Smooth muscle cell (in vitro differentiated cells): ENCODE measurements at regions not wholly inside any gene's neighbourhood (a gene's known extent, or its start where the extent isn't known, plus 50 kb on each side); places are given as distances from the start of the nearest gene placed in this dataset.

Source experiments
- DNase-seq: peaks from one replicate; lab custom pipeline; 2025; ENCODE audit not compliant: unreplicated experiment; lab: John Stamatoyannopoulos, UW
- H2AFZ ChIP-seq: fragments of 200-600 bp; sonication (generic); 2 replicates; pipeline ENCODE4 v1.6.0; 2016; ENCODE audit warnings: antibody characterized with exemption, low read depth, mild to moderate bottlenecking
- H3F3A ChIP-seq: fragments of 200-600 bp; sonication (generic); 2 replicates; pipeline ENCODE4 v1.6.0; 2017; ENCODE audit warnings: antibody characterized with exemption, low read depth
- H3K27ac ChIP-seq: fragments of 200-600 bp; sonication (generic); 2 replicates; pipeline ENCODE4 v1.5.1; 2016; ENCODE audit warnings: low read depth, mild to moderate bottlenecking
- H3K27me3 ChIP-seq: fragments of 200-600 bp; sonication (generic); 2 replicates; pipeline ENCODE4 v1.6.1; 2016; ENCODE audit warnings: low read depth, mild to moderate bottlenecking
- H3K36me3 ChIP-seq: fragments of 200-600 bp; sonication (generic); 2 replicates; pipeline ENCODE4 v1.5.1; 2016; ENCODE audit warnings: low read depth
- H3K4me1 ChIP-seq: fragments of 200-600 bp; sonication (generic); 2 replicates; pipeline ENCODE4 v1.5.1; 2016; ENCODE audit warnings: low read depth
- H3K4me2 ChIP-seq: fragments of 200-600 bp; sonication (generic); 2 replicates; pipeline ENCODE4 v1.6.0; 2016; ENCODE audit warnings: mild to moderate bottlenecking
- H3K4me3 ChIP-seq: fragments of 200-600 bp; sonication (generic); 2 replicates; pipeline ENCODE4 v1.5.1; 2016; ENCODE audit warnings: mild to moderate bottlenecking
- H3K79me2 ChIP-seq: fragments of 200-600 bp; sonication (generic); 2 replicates; pipeline ENCODE4 v1.6.0; 2016; ENCODE audit warnings: low read depth, mild to moderate bottlenecking
- H3K9ac ChIP-seq: fragments of 200-600 bp; sonication (generic); 2 replicates; pipeline ENCODE4 v1.6.0; 2016; ENCODE audit warnings: low read depth
- H3K9me3 ChIP-seq: fragments of 200-600 bp; sonication (generic); replicated peaks from 2 replicates; pipeline ENCODE4 v1.5.1; 2016; ENCODE audit warnings: low read depth
- H4K20me1 ChIP-seq: fragments of 200-600 bp; sonication (generic); 2 replicates; pipeline ENCODE4 v1.6.0; 2016; ENCODE audit warnings: low read depth
- CTCF ChIP-seq: fragments of 200-600 bp; sonication (generic); IDR thresholded peaks from 2 replicates; pipeline ENCODE4 v1.5.1; 2017; ENCODE audit warnings: borderline replicate concordance, mild to moderate bottlenecking, antibody characterized with exemption; ENCODE audit not compliant: insufficient read depth, poor library complexity, severe bottlenecking
- WGBS: methylation state at CpG from one replicate; pipeline ENCODE4 v1.1.7; 2016; ENCODE audit warnings: low lambda C conversion rate; 5-methylcytosine and 5-hydroxymethylcytosine counted together

GRCh38 chr6:45743028-45743615 lies 272.5 kb downstream of the CLIC5 start:
- Histone ChIP-seq H3F3A (no peaks in the 10 kb centered on the region), H2AFZ (no peak overlapping the region), H3K27me3 (no peaks in the 10 kb centered on the region), H3K9me3 (no peaks in the 10 kb centered on the region), H3K4me2 (no peak overlapping the region), H3K9ac (no peak overlapping the region), H3K36me3 (no peaks in the 10 kb centered on the region), H3K4me3 (no peak overlapping the region), H3K79me2 (no peaks in the 10 kb centered on the region), H4K20me1 (no peaks in the 10 kb centered on the region), H3K4me1 (no peaks in the 10 kb centered on the region), H3K27ac (no peak overlapping the region)
- 92% methylated on average over 7 of the region's 7 CpGs for WGBS
- TF ChIP-seq CTCF: no peak
- no peak for DNase-seq

- no peak for TF ChIP-seq CTCF
- no peaks in the 10 kb centered on the region for H3K9me3 ChIP-seq
- WGBS: 60% methylated on average over 4 of the region's 4 CpGs
- no peak for DNase-seq
- H3K9ac ChIP-seq: no peak overlapping the region
- H3K79me2 ChIP-seq: no peaks in the 10 kb centered on the region
- H2AFZ ChIP-seq: no peak overlapping the region
- H3K4me1 ChIP-seq: no peaks in the 10 kb centered on the region
- no peaks in the 10 kb centered on the region for H3K36me3 ChIP-seq
- no peak overlapping the region for H3K4me3 ChIP-seq
- no peak overlapping the region for H3K4me2 ChIP-seq
- no peaks in the 10 kb centered on the region for H4K20me1 ChIP-seq
- no peak overlapping the region for H3K27ac ChIP-seq
- no peaks in the 10 kb centered on the region for H3F3A ChIP-seq
- no peaks in the 10 kb centered on the region for H3K27me3 ChIP-seq
These were observed 273.1 kb downstream of the CLIC5 start for GRCh38 chr6:45742591-45742990.

GRCh38 chr6:45741437-45742171 lies 274.1 kb downstream of the CLIC5 start:
- no peak overlapping the region for H3K9ac ChIP-seq
- 82% methylated on average over 9 of the region's 9 CpGs for WGBS
- no peaks in the 10 kb centered on the region for H3F3A ChIP-seq
- no peak for TF ChIP-seq CTCF
- H3K9me3 ChIP-seq: no peaks in the 10 kb centered on the region
- no peaks in the 10 kb centered on the region for H4K20me1 ChIP-seq
- no peak overlapping the region for H3K27ac ChIP-seq
- no peaks in the 10 kb centered on the region for H3K27me3 ChIP-seq
- no peak overlapping the region for H3K4me3 ChIP-seq
- H2AFZ ChIP-seq: peak overlapping the region; percentile 24
- H3K4me1 ChIP-seq: no peaks in the 10 kb centered on the region
- H3K79me2 ChIP-seq: no peaks in the 10 kb centered on the region
- no peak overlapping the region for H3K4me2 ChIP-seq
- DNase-seq: no peak
- no peaks in the 10 kb centered on the region for H3K36me3 ChIP-seq

GRCh38 chr6:45739058-45739457 lies 276.6 kb downstream of the CLIC5 start:
- WGBS: 95% methylated on average over 3 of the region's 3 CpGs
- Histone ChIP-seq H3K27me3 (no peaks in the 10 kb centered on the region), H3K4me3 (no peak overlapping the region), H3K4me2 (no peak overlapping the region), H3K27ac (no peak overlapping the region), H4K20me1 (no peaks in the 10 kb centered on the region), H3K79me2 (no peaks in the 10 kb centered on the region), H2AFZ (no peak overlapping the region), H3K9me3 (no peaks in the 10 kb centered on the region), H3K9ac (no peak overlapping the region), H3K4me1 (no peaks in the 10 kb centered on the region), H3F3A (no peaks in the 10 kb centered on the region), H3K36me3 (no peaks in the 10 kb centered on the region)
- no peak for DNase-seq
- TF ChIP-seq CTCF: no peak
